Endothelial cell (in vitro differentiated cells): ENCODE measurements at regions not wholly inside any gene's neighbourhood (a gene's known extent, or its start where the extent isn't known, plus 50 kb on each side); places are given as distances from the start of the nearest gene placed in this dataset.

Source experiments
- DNase-seq: peaks from one replicate; pipeline ENCODE4 v3.0.0; 2021; ENCODE audit warnings: low spot score
- H3K27ac Mint-ChIP-seq: one replicate; pipeline ENCODE4 v1.8.0; 2021; ENCODE audit warnings: mixed read lengths, inconsistent platforms; ENCODE audit not compliant: unreplicated experiment
- H3K27me3 Mint-ChIP-seq: one replicate; pipeline ENCODE4 v1.8.0; 2021; ENCODE audit warnings: mild to moderate bottlenecking, moderate library complexity, mixed read lengths, inconsistent platforms; ENCODE audit not compliant: unreplicated experiment
- H3K36me3 Mint-ChIP-seq: one replicate; pipeline ENCODE4 v1.8.0; 2021; ENCODE audit warnings: mild to moderate bottlenecking, low read depth, mixed read lengths, inconsistent platforms; ENCODE audit not compliant: unreplicated experiment
- H3K4me1 Mint-ChIP-seq: one replicate; pipeline ENCODE4 v1.8.0; 2021; ENCODE audit warnings: mild to moderate bottlenecking, mixed read lengths, inconsistent platforms; ENCODE audit not compliant: unreplicated experiment
- H3K4me3 Mint-ChIP-seq: one replicate; pipeline ENCODE4 v1.8.0; 2021; ENCODE audit warnings: mild to moderate bottlenecking, mixed read lengths, inconsistent platforms; ENCODE audit not compliant: unreplicated experiment
- H3K9me3 Mint-ChIP-seq: one replicate; pipeline ENCODE4 v1.8.0; 2021; ENCODE audit warnings: mixed read lengths, inconsistent platforms; ENCODE audit not compliant: unreplicated experiment
- CTCF ChIP-seq: fragments of 200-600 bp; sonication (generic); IDR thresholded peaks from one replicate; pipeline ENCODE4 v1.5.0; 2021; ENCODE audit warnings: antibody characterized with exemption; ENCODE audit not compliant: unreplicated experiment

DNA sequence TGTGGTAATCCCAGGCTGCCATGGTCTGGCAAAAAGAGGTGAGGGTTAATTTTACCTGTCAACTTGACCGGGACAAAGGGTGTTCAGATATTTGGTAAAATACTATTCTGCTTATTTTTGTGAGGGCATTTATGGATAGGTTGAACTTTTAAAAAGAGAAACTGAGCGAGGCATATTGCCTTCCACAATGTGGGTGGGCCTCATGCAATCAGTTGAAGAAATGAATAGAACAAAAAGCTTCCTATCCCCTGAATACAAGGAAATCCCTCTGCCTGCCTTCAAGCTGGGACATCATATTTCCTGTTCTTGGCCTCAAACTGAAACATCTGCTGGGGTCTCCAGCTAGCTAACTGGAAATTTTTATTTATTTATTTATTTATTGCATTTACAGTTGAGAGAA, 734.7 kb downstream of the IRX1 start:
- DNase-seq, result no peak
- no peaks in the 10 kb centered on the region for H3K36me3 Mint-ChIP-seq
- no peaks in the 10 kb centered on the region for H3K4me1 Mint-ChIP-seq
- H3K27me3 Mint-ChIP-seq, result peaks cover 1% of the 10 kb centered on the region
- TF ChIP-seq CTCF, result no peak
- no peaks in the 10 kb centered on the region for H3K9me3 Mint-ChIP-seq
- no peak overlapping the region for H3K4me3 Mint-ChIP-seq
- no peak overlapping the region for H3K27ac Mint-ChIP-seq

- Mint-ChIP-seq H3K27ac (no peak overlapping the region), H3K27me3 (peaks cover 2% of the 10 kb centered on the region), H3K4me3 (no peak overlapping the region), H3K36me3 (peaks cover under 1% of the 10 kb centered on the region), H3K4me1 (no peaks in the 10 kb centered on the region), H3K9me3 (no peaks in the 10 kb centered on the region)
- DNase-seq, result no peak
- TF ChIP-seq CTCF, result no peak
These were observed 739.4 kb downstream of the IRX1 start for GRCh38 chr5:4335078-4335477.

- H3K4me3 Mint-ChIP-seq, result no peak overlapping the region
These were observed 741.9 kb downstream of the IRX1 start for GRCh38 chr5:4337519-4337918.

GRCh38 chr5:4339949-4340348, 744.3 kb downstream of the IRX1 start:
- H3K36me3 Mint-ChIP-seq, result peaks cover 5% of the 10 kb centered on the region
- H3K4me3 Mint-ChIP-seq, result no peak overlapping the region
- no peak for TF ChIP-seq CTCF
- H3K27me3 Mint-ChIP-seq, result peaks cover 4% of the 10 kb centered on the region
- H3K9me3 Mint-ChIP-seq, result no peaks in the 10 kb centered on the region
- H3K27ac Mint-ChIP-seq, result no peak overlapping the region
- no peak for DNase-seq
- H3K4me1 Mint-ChIP-seq, result no peaks in the 10 kb centered on the region

More at GRCh38 chr5:4337519-4337918, 741.9 kb downstream of the IRX1 start:
- no peak for DNase-seq
- peaks cover 2% of the 10 kb centered on the region for H3K27me3 Mint-ChIP-seq
- peaks cover 5% of the 10 kb centered on the region for H3K36me3 Mint-ChIP-seq
- no peak for TF ChIP-seq CTCF
- H3K9me3 Mint-ChIP-seq, result no peaks in the 10 kb centered on the region
- no peak overlapping the region for H3K27ac Mint-ChIP-seq
- no peaks in the 10 kb centered on the region for H3K4me1 Mint-ChIP-seq

DNA sequence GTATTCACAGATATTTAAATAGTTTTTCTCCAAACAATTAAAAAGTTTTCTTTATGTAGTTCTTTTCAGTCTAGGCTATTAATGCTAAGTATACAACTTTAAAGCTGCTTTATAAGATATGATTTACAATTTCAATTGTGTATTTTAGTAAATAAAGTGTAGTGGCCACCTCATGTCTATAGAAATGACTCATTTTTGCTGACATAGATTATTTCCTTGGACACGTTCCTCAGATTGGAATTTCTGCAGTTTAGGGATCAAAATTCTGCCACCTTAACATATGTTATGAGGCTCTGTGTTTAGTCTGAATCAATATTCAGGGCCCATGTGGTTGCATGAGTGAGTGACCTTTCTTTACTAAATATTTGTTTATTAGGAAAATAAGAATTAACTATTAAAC, 750.2 kb downstream of the IRX1 start:
- Mint-ChIP-seq H3K36me3 (no peaks in the 10 kb centered on the region), H3K4me1 (no peaks in the 10 kb centered on the region), H3K9me3 (peaks cover 5% of the 10 kb centered on the region), H3K4me3 (no peak overlapping the region), H3K27me3 (peaks cover 4% of the 10 kb centered on the region), H3K27ac (no peak overlapping the region)
- no peak for TF ChIP-seq CTCF
- DNase-seq, result no peak
